Upper lobe of right lung (tissue), 1 donor: ENCODE measurements at regions not wholly inside any gene's neighbourhood (a gene's known extent, or its start where the extent isn't known, plus 50 kb on each side); places are given as distances from the start of the nearest gene placed in this dataset.

Experiments used
- ATAC-seq: fragments of 200-7000 bp; cut with Tn5 transposase; one replicate; pipeline ENCODE4 v1.9.1; 2020; ENCODE audit warnings: mild to moderate bottlenecking, moderate library complexity
- DNase-seq: peaks from one replicate; pipeline ENCODE4 v3.0.0-alpha.2; 2020
- H3K27ac ChIP-seq: fragments of 200-600 bp; one replicate; pipeline ENCODE4 v1.8.0; 2022
- H3K27me3 ChIP-seq: fragments of 200-600 bp; one replicate; pipeline ENCODE4 v1.8.0; 2022; ENCODE audit warnings: mild to moderate bottlenecking
- H3K36me3 ChIP-seq: fragments of 200-600 bp; one replicate; pipeline ENCODE4 v1.8.0; 2022
- H3K4me1 ChIP-seq: fragments of 200-600 bp; one replicate; pipeline ENCODE4 v1.8.0; 2022
- H3K4me3 ChIP-seq: fragments of 200-600 bp; one replicate; pipeline ENCODE4 v1.8.0; 2022; ENCODE audit warnings: mild to moderate bottlenecking
- H3K9me3 ChIP-seq: fragments of 200-600 bp; one replicate; pipeline ENCODE4 v1.8.0; 2022
- CTCF ChIP-seq: fragments of 200-600 bp; IDR thresholded peaks from one replicate; pipeline ENCODE4 v1.8.0; 2022; ENCODE audit warnings: antibody characterized with exemption
- intact Hi-C: fragments of 100-400 bp; cut with DNase I; formaldehyde crosslinking; loops from one replicate; pipeline ENCODE4 v1.11.0; 2022
- donor health status: DM: no; HTN: yes; CAD: no; lungs with severe emphysema.

DNA sequence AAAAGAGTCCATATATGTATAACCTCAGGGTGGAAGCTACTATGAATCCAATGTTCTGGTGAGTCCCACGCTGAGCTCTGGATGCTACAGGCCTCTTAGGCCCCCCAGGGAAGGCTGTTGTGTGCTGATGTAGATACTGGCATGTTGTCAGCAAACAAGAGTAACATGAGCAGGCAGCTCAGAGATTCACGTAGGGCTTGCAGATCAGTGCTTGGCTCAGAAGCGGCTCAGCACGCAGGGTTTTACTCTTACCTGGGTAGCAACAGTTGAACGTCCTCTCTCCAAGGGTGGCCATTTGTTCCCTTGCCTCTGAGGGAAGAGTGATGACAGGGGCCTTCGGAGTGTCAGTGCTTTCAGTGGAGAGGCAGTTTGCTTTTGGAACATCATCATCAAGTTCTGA, 93.4 kb downstream of the ZFP64 start:
- intact Hi-C loops, result no loop called here

DNA sequence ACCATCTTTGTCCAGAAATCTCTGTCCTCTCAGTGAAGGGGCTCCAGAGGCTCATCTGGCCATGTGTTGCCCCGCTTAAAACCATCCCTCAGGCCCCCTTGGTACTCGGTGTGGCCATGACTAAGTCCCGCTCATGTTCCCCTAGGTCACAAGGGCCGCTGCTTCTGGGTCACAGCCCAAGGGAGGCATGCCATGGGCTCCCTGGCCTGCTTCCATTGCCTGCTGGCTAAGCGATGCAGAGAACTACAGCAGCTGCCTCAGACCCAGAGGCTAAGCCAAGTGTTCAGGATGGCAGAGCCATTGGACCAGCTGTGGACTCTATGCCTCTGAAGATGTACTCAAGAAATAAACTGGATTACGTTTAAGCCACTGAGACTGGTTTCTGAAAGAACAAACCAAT, 95.5 kb downstream of the ZFP64 start:
- no peak for DNase-seq
- TF ChIP-seq CTCF, result no peak
- no peak overlapping the region for H3K4me3 ChIP-seq
- no peaks in the 10 kb centered on the region for H3K36me3 ChIP-seq
- ATAC-seq, result no peak
- no peaks in the 10 kb centered on the region for H3K9me3 ChIP-seq
- H3K27ac ChIP-seq, result no peak overlapping the region
- no peaks in the 10 kb centered on the region for H3K4me1 ChIP-seq
- intact Hi-C loops, result no loop called here
- no peaks in the 10 kb centered on the region for H3K27me3 ChIP-seq

More for the DNA sequence above, 93.4 kb downstream of the ZFP64 start:
- TF ChIP-seq CTCF, result no peak
- Histone ChIP-seq H3K36me3 (no peaks in the 10 kb centered on the region), H3K4me3 (no peak overlapping the region), H3K4me1 (no peaks in the 10 kb centered on the region), H3K27ac (no peak overlapping the region), H3K9me3 (no peaks in the 10 kb centered on the region), H3K27me3 (no peaks in the 10 kb centered on the region)
- DNase-seq (no peak), ATAC-seq (no peak)

DNA sequence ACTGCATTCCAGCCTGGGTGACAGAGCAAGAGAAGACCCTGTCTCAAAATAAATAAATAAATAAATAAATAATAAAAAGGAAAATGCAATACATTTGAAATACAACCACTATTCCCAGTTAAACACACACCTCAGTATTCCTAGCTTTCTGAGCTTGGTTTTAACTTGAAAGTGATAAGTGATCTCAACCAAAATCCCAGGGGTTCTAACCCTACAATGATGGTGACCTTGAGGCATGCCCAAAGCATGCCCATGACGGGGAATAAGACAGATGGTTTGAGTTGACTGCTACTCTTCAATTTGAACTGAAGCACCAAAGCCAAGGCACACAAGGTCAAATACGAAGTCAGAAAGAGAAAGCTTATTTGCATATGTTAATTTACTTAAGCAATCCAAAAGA, 96.9 kb downstream of the ZFP64 start:
- H3K4me3 ChIP-seq, result no peak overlapping the region
- TF ChIP-seq CTCF, result no peak
- H3K36me3 ChIP-seq, result no peaks in the 10 kb centered on the region
- no peaks in the 10 kb centered on the region for H3K9me3 ChIP-seq
- DNase-seq (no peak), ATAC-seq (no peak)
- no peaks in the 10 kb centered on the region for H3K4me1 ChIP-seq
- no peak overlapping the region for H3K27ac ChIP-seq
- no peaks in the 10 kb centered on the region for H3K27me3 ChIP-seq
- intact Hi-C loops, result no loop called here

DNA sequence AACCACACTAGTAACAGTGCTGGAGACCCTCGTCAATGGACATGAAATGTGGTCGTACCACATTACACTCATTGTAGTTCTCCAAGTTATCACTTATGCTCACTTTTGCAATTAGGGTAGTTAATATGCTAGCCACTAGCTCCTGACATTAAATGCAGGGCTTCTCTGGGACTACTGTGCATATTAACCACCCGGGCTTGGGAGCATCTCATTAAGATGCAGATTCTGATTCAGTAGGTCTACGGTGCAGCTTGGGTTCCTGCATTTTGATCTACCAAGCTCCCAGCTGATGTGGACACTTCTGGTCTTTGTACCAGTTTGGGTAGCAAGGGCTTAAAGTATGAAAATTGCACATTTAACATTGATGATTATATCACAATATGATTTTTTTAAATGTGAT, 98.0 kb downstream of the ZFP64 start:
- no peak for TF ChIP-seq CTCF
- Histone ChIP-seq H3K27ac (no peak overlapping the region), H3K4me3 (no peak overlapping the region), H3K9me3 (no peaks in the 10 kb centered on the region), H3K27me3 (no peaks in the 10 kb centered on the region), H3K4me1 (no peaks in the 10 kb centered on the region), H3K36me3 (no peaks in the 10 kb centered on the region)
- intact Hi-C loops, result no loop called here
- DNase-seq (no peak), ATAC-seq (no peak)

DNA sequence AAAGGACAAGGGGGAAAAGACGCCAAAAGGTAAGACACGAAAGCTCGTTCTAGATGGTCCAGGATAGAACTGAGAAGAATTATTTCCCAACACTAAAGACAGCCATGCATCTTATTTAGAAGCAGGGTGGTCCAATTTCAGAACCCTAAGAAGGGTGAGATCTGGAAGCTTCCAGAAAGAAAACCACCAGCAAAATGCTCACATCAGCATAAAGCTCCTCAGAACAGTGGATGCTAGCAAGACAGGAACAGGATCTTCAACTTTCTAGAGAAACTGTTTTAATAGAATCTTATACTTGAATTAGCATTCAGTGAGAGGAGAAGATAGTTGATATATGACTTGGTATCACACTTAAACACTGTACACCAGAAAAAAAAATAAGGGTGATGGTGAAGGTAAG, 101.5 kb downstream of the ZFP64 start:
- Histone ChIP-seq H3K4me3 (no peak overlapping the region), H3K36me3 (no peaks in the 10 kb centered on the region), H3K27ac (no peak overlapping the region), H3K9me3 (peaks cover 4% of the 10 kb centered on the region), H3K4me1 (no peaks in the 10 kb centered on the region), H3K27me3 (no peaks in the 10 kb centered on the region)
- intact Hi-C loops, result no loop called here
- ATAC-seq, result no peak
- no peak for DNase-seq
- no peak for TF ChIP-seq CTCF

GRCh38 chr20:52087471-52087870, 104.1 kb downstream of the ZFP64 start:
- Histone ChIP-seq H3K36me3 (no peaks in the 10 kb centered on the region), H3K27ac (no peak overlapping the region), H3K4me1 (no peaks in the 10 kb centered on the region), H3K9me3 (peaks cover 4% of the 10 kb centered on the region), H3K27me3 (no peaks in the 10 kb centered on the region), H3K4me3 (no peak overlapping the region)
- intact Hi-C loops, result no loop called here
- ATAC-seq (no peak), DNase-seq (no peak)
- TF ChIP-seq CTCF, result no peak
